ENCODE measurements at regions not wholly inside any gene's neighbourhood (a gene's known extent, or its start where the extent isn't known, plus 50 kb on each side); places are given as distances from the start of the nearest gene placed in this dataset.

GRCh38 chr5:60497706-60498500, 202.1 kb downstream of the DEPDC1B start:
- Histone ChIP-seq H3K36me3 (ENCODE audit: insufficient read depth, low read length) (no peaks in the 10 kb centered on the region), H2AFZ (ENCODE audit: low read length) (no peak overlapping the region), H3K4me3 (ENCODE audit: low read length, poor library complexity, severe bottlenecking) (no peak overlapping the region), H3K79me2 (ENCODE audit: insufficient read depth, low read length) (no peaks in the 10 kb centered on the region), H3K9me3 (ENCODE audit: insufficient read depth, low read depth, low read length) (no peaks in the 10 kb centered on the region), H3F3A (ENCODE audit: low read depth) (no peaks in the 10 kb centered on the region), H3K27me3 (ENCODE audit: insufficient read depth, low read length, poor library complexity, severe bottlenecking) (no peaks in the 10 kb centered on the region), H3K4me2 (ENCODE audit: low read depth, low read length, poor library complexity, severe bottlenecking) (no peak overlapping the region), H4K20me1 (ENCODE audit: insufficient read depth, low read length, poor library complexity, severe bottlenecking) (no peaks in the 10 kb centered on the region), H3K9ac (ENCODE audit: low read depth, low read length, poor library complexity, severe bottlenecking) (no peak overlapping the region), H3K9me2 (replicated peaks; ENCODE audit: low read depth, low read length) (no peaks in the 10 kb centered on the region), H3K4me1 (ENCODE audit: insufficient read depth, low read length, poor library complexity, severe bottlenecking) (no peaks in the 10 kb centered on the region)
- TF ChIP-seq EZH2phosphoT487 (IDR thresholded peaks at IDR 0.05; ENCODE audit: borderline replicate concordance), result no peak
- TF ChIP-seq CTCF (conservative IDR thresholded peaks at IDR 0.05; ENCODE audit: low read length), result no peak

GRCh38 chr5:60495644-60496520, 204.1 kb downstream of the DEPDC1B start:
- Histone ChIP-seq H2AFZ (ENCODE audit: low read length) (no peak overlapping the region), H3K4me2 (ENCODE audit: low read depth, low read length, poor library complexity, severe bottlenecking) (no peak overlapping the region), H3K36me3 (ENCODE audit: insufficient read depth, low read length) (no peaks in the 10 kb centered on the region), H3K4me3 (ENCODE audit: low read length, poor library complexity, severe bottlenecking) (no peak overlapping the region), H3K27me3 (ENCODE audit: insufficient read depth, low read length, poor library complexity, severe bottlenecking) (no peaks in the 10 kb centered on the region), H4K20me1 (ENCODE audit: insufficient read depth, low read length, poor library complexity, severe bottlenecking) (no peaks in the 10 kb centered on the region), H3K79me2 (ENCODE audit: insufficient read depth, low read length) (no peaks in the 10 kb centered on the region), H3K9me3 (ENCODE audit: insufficient read depth, low read depth, low read length) (no peaks in the 10 kb centered on the region), H3K9ac (ENCODE audit: low read depth, low read length, poor library complexity, severe bottlenecking) (no peak overlapping the region), H3K4me1 (ENCODE audit: insufficient read depth, low read length, poor library complexity, severe bottlenecking) (no peaks in the 10 kb centered on the region), H3F3A (ENCODE audit: low read depth) (no peaks in the 10 kb centered on the region), H3K9me2 (replicated peaks; ENCODE audit: low read depth, low read length) (no peaks in the 10 kb centered on the region)
- TF ChIP-seq CTCF (conservative IDR thresholded peaks at IDR 0.05; ENCODE audit: low read length), result no peak
- TF ChIP-seq EZH2phosphoT487 (IDR thresholded peaks at IDR 0.05; ENCODE audit: borderline replicate concordance), result no peak

- Histone ChIP-seq H3K4me3 (ENCODE audit: low read length, poor library complexity, severe bottlenecking) (no peak overlapping the region), H3K79me2 (ENCODE audit: insufficient read depth, low read length) (no peaks in the 10 kb centered on the region), H3F3A (ENCODE audit: low read depth) (no peaks in the 10 kb centered on the region), H3K4me2 (ENCODE audit: low read depth, low read length, poor library complexity, severe bottlenecking) (no peak overlapping the region), H3K9me3 (ENCODE audit: insufficient read depth, low read depth, low read length) (no peaks in the 10 kb centered on the region), H3K9me2 (replicated peaks; ENCODE audit: low read depth, low read length) (no peaks in the 10 kb centered on the region), H3K36me3 (ENCODE audit: insufficient read depth, low read length) (no peaks in the 10 kb centered on the region), H3K4me1 (ENCODE audit: insufficient read depth, low read length, poor library complexity, severe bottlenecking) (no peaks in the 10 kb centered on the region), H3K9ac (ENCODE audit: low read depth, low read length, poor library complexity, severe bottlenecking) (no peak overlapping the region), H2AFZ (ENCODE audit: low read length) (no peak overlapping the region), H3K27me3 (ENCODE audit: insufficient read depth, low read length, poor library complexity, severe bottlenecking) (no peaks in the 10 kb centered on the region), H4K20me1 (ENCODE audit: insufficient read depth, low read length, poor library complexity, severe bottlenecking) (no peaks in the 10 kb centered on the region)
- TF ChIP-seq CTCF (conservative IDR thresholded peaks at IDR 0.05; ENCODE audit: low read length) (no peak), EZH2phosphoT487 (IDR thresholded peaks at IDR 0.05; ENCODE audit: borderline replicate concordance) (no peak)
Measured at GRCh38 chr5:60494635-60495034, 205.3 kb downstream of the DEPDC1B start.

All from Loucy (cell line).